ENCODE measurements at regions not wholly inside any gene's neighbourhood (a gene's known extent, or its start where the extent isn't known, plus 50 kb on each side); places are given as distances from the start of the nearest gene placed in this dataset.

GRCh38 chr3:18641916-18642315 is 216.8 kb upstream of the SATB1 start:
- DNase-seq (ENCODE audit: low spot score), result no peak
- in situ Hi-C loops (cut with MboI; ENCODE audit: low pct_unique_long_range_greater_than_20kb, low sequenced_read_pairs, unreplicated experiment), result no loop called here
- no peak for TF ChIP-seq CTCF (IDR thresholded peaks at IDR 0.05; ENCODE audit: extremely low read depth, insufficient read depth, missing control alignments)

GRCh38 chr3:18635215-18635614 is 210.1 kb upstream of the SATB1 start:
- DNase-seq (ENCODE audit: low spot score), result no peak
- in situ Hi-C loops (cut with MboI; ENCODE audit: low pct_unique_long_range_greater_than_20kb, low sequenced_read_pairs, unreplicated experiment), result no loop called here
- no peak for TF ChIP-seq CTCF (IDR thresholded peaks at IDR 0.05; ENCODE audit: extremely low read depth, insufficient read depth, missing control alignments)

- TF ChIP-seq CTCF (IDR thresholded peaks at IDR 0.05; ENCODE audit: extremely low read depth, insufficient read depth, missing control alignments), result no peak
- in situ Hi-C loops (cut with MboI; ENCODE audit: low pct_unique_long_range_greater_than_20kb, low sequenced_read_pairs, unreplicated experiment), result no loop called here
- DNase-seq (ENCODE audit: low spot score), result no peak
Measured at GRCh38 chr3:18634461-18634860, 209.3 kb upstream of the SATB1 start.

GRCh38 chr3:18633002-18633401 is 207.9 kb upstream of the SATB1 start:
- TF ChIP-seq CTCF (IDR thresholded peaks at IDR 0.05; ENCODE audit: extremely low read depth, insufficient read depth, missing control alignments), result no peak
- DNase-seq (ENCODE audit: low spot score), result no peak
- in situ Hi-C loops (cut with MboI; ENCODE audit: low pct_unique_long_range_greater_than_20kb, low sequenced_read_pairs, unreplicated experiment), result no loop called here

- in situ Hi-C loops (cut with MboI; ENCODE audit: low pct_unique_long_range_greater_than_20kb, low sequenced_read_pairs, unreplicated experiment), result no loop called here
- DNase-seq (ENCODE audit: low spot score), result no peak
- no peak for TF ChIP-seq CTCF (IDR thresholded peaks at IDR 0.05; ENCODE audit: extremely low read depth, insufficient read depth, missing control alignments)
Measured at GRCh38 chr3:18630295-18630694, 205.2 kb upstream of the SATB1 start.

GRCh38 chr3:18625085-18625484 is 199.9 kb upstream of the SATB1 start:
- in situ Hi-C loops (cut with MboI; ENCODE audit: low pct_unique_long_range_greater_than_20kb, low sequenced_read_pairs, unreplicated experiment), result no loop called here
- no peak for TF ChIP-seq CTCF (IDR thresholded peaks at IDR 0.05; ENCODE audit: extremely low read depth, insufficient read depth, missing control alignments)
- DNase-seq (ENCODE audit: low spot score), result no peak

GRCh38 chr3:18623220-18623619 is 198.1 kb upstream of the SATB1 start:
- in situ Hi-C loops (cut with MboI; ENCODE audit: low pct_unique_long_range_greater_than_20kb, low sequenced_read_pairs, unreplicated experiment), result no loop called here
- TF ChIP-seq CTCF (IDR thresholded peaks at IDR 0.05; ENCODE audit: extremely low read depth, insufficient read depth, missing control alignments), result no peak
- no peak for DNase-seq (ENCODE audit: low spot score)

Measured in GM13977 (cell line).